ENCODE measurements at regions not wholly inside any gene's neighbourhood (a gene's known extent, or its start where the extent isn't known, plus 50 kb on each side); places are given as distances from the start of the nearest gene placed in this dataset.

GRCh38 chr1:96541491-96541890 lies 180.1 kb upstream of the PTBP2 start:
- Histone ChIP-seq H3K9me3 (ENCODE audit: insufficient read depth, low read depth, low read length) (no peaks in the 10 kb centered on the region), H3K79me2 (ENCODE audit: insufficient read depth, low read length) (no peaks in the 10 kb centered on the region), H3F3A (ENCODE audit: low read depth) (no peaks in the 10 kb centered on the region), H2AFZ (ENCODE audit: low read length) (no peak overlapping the region), H3K36me3 (ENCODE audit: insufficient read depth, low read length) (no peaks in the 10 kb centered on the region), H3K9ac (ENCODE audit: low read depth, low read length, poor library complexity, severe bottlenecking) (no peak overlapping the region), H3K27me3 (ENCODE audit: insufficient read depth, low read length, poor library complexity, severe bottlenecking) (no peaks in the 10 kb centered on the region), H3K4me1 (ENCODE audit: insufficient read depth, low read length, poor library complexity, severe bottlenecking) (no peaks in the 10 kb centered on the region), H3K4me3 (ENCODE audit: low read length, poor library complexity, severe bottlenecking) (no peak overlapping the region), H4K20me1 (ENCODE audit: insufficient read depth, low read length, poor library complexity, severe bottlenecking) (no peaks in the 10 kb centered on the region), H3K9me2 (replicated peaks; ENCODE audit: low read depth, low read length) (no peaks in the 10 kb centered on the region), H3K4me2 (ENCODE audit: low read depth, low read length, poor library complexity, severe bottlenecking) (no peak overlapping the region)
- no peak for TF ChIP-seq EZH2phosphoT487 (IDR thresholded peaks at IDR 0.05; ENCODE audit: borderline replicate concordance)
- no peak for TF ChIP-seq CTCF (conservative IDR thresholded peaks at IDR 0.05; ENCODE audit: low read length)

DNA sequence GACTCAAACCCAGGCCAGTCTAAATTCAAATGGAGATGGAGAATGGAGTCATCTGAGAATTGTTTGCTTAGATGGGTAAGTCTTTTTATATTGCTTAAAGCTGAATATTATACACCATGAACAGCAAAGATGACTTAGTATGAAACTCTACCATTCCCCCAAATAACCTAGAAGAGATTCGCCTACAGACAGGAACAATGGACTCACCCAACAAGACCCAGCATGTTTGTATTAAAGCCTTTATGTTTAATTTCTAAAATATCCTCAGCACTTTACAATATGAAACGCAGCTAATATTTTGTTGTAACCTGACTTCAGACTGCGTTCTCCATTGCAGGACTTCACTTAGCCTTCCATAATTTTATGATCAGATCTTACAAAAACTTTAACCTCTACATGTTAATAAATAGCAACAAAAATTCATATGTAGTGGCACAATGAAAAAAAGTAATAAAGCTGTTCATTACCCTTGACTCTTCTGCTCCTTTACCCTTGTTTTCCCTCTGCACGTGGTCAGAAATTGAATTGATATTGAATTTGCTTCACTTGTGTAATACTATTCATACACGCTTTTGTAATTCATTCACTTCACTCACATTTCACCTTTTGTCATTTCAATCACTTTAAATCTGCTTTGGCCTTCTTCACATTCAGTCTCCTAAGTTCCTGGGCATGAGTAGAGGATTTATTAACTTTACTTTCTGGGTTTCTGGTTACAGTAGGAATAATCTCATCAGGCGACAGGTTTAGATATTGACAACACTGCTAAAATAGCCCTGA lies 177.3 kb upstream of the PTBP2 start:
- Histone ChIP-seq H3K27me3 (ENCODE audit: insufficient read depth, low read length, poor library complexity, severe bottlenecking) (no peaks in the 10 kb centered on the region), H3K4me1 (ENCODE audit: insufficient read depth, low read length, poor library complexity, severe bottlenecking) (no peaks in the 10 kb centered on the region), H3K79me2 (ENCODE audit: insufficient read depth, low read length) (no peaks in the 10 kb centered on the region), H3K4me2 (ENCODE audit: low read depth, low read length, poor library complexity, severe bottlenecking) (no peak overlapping the region), H3K9ac (ENCODE audit: low read depth, low read length, poor library complexity, severe bottlenecking) (no peak overlapping the region), H4K20me1 (ENCODE audit: insufficient read depth, low read length, poor library complexity, severe bottlenecking) (no peaks in the 10 kb centered on the region), H3K9me2 (replicated peaks; ENCODE audit: low read depth, low read length) (no peaks in the 10 kb centered on the region), H3K4me3 (ENCODE audit: low read length, poor library complexity, severe bottlenecking) (no peak overlapping the region), H3F3A (ENCODE audit: low read depth) (no peaks in the 10 kb centered on the region), H3K36me3 (ENCODE audit: insufficient read depth, low read length) (no peaks in the 10 kb centered on the region), H3K9me3 (ENCODE audit: insufficient read depth, low read depth, low read length) (no peaks in the 10 kb centered on the region), H2AFZ (ENCODE audit: low read length) (no peak overlapping the region)
- TF ChIP-seq EZH2phosphoT487 (IDR thresholded peaks at IDR 0.05; ENCODE audit: borderline replicate concordance): no peak
- no peak for TF ChIP-seq CTCF (conservative IDR thresholded peaks at IDR 0.05; ENCODE audit: low read length)

DNA sequence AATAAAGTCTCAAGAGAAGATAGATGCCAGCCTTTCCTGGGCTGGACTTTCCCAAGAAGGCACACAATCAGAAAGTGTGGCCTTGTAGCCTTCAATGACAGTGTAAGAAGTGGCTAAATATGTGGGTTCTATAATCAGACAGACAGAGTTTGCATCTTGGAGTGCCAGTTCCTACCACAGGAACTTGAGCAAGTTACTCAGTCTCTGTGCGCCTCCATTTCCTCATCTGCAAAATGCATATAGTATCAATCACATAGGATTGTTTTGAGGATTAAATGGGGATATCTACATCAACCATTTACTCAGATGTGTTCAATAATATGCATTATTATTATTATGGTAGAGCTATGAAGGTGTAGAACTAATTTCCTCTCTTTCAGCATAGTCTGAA lies 176.8 kb upstream of the PTBP2 start:
- no peak overlapping the region for H3K9ac ChIP-seq (ENCODE audit: low read depth, low read length, poor library complexity, severe bottlenecking)
- H3K4me2 ChIP-seq (ENCODE audit: low read depth, low read length, poor library complexity, severe bottlenecking): no peak overlapping the region
- no peaks in the 10 kb centered on the region for H3K79me2 ChIP-seq (ENCODE audit: insufficient read depth, low read length)
- H3K4me3 ChIP-seq (ENCODE audit: low read length, poor library complexity, severe bottlenecking): no peak overlapping the region
- no peak overlapping the region for H2AFZ ChIP-seq (ENCODE audit: low read length)
- H3K27me3 ChIP-seq (ENCODE audit: insufficient read depth, low read length, poor library complexity, severe bottlenecking): no peaks in the 10 kb centered on the region
- no peaks in the 10 kb centered on the region for H3K4me1 ChIP-seq (ENCODE audit: insufficient read depth, low read length, poor library complexity, severe bottlenecking)
- H3F3A ChIP-seq (ENCODE audit: low read depth): no peaks in the 10 kb centered on the region
- H3K9me2 ChIP-seq (replicated peaks; ENCODE audit: low read depth, low read length): no peaks in the 10 kb centered on the region
- H3K36me3 ChIP-seq (ENCODE audit: insufficient read depth, low read length): no peaks in the 10 kb centered on the region
- no peaks in the 10 kb centered on the region for H3K9me3 ChIP-seq (ENCODE audit: insufficient read depth, low read depth, low read length)
- TF ChIP-seq CTCF (conservative IDR thresholded peaks at IDR 0.05; ENCODE audit: low read length) (no peak), EZH2phosphoT487 (IDR thresholded peaks at IDR 0.05; ENCODE audit: borderline replicate concordance) (no peak)
- H4K20me1 ChIP-seq (ENCODE audit: insufficient read depth, low read length, poor library complexity, severe bottlenecking): no peaks in the 10 kb centered on the region
